Thymus (tissue), 11 donors: ENCODE measurements at regions not wholly inside any gene's neighbourhood (a gene's known extent, or its start where the extent isn't known, plus 50 kb on each side); places are given as distances from the start of the nearest gene placed in this dataset.
A peak's percentile ranks its signal among the peaks of the same experiment; 100 is the strongest.

Experiments
- DNase-seq, 9 donors: peaks; one replicate each; pipeline ENCODE4 v3.0.0-alpha.2; 2013; ENCODE audit warnings: low spot score in 9 of 9, low read depth in 6 of 9, missing footprints in 1 of 9
- H3K27ac ChIP-seq, 2 donors: one replicate each; pipeline ENCODE4 v1.5.1; 2013; ENCODE audit warnings: control low read depth in 1 of 2, low read depth in 1 of 2, low read length in 1 of 2, mild to moderate bottlenecking in 1 of 2, moderate library complexity in 1 of 2
- H3K27me3 ChIP-seq, 2 donors: one replicate each; pipeline ENCODE4 v1.5.1; 2013; ENCODE audit warnings: low read length in 1 of 2; ENCODE audit not compliant: control insufficient read depth in 2 of 2, insufficient read depth in 1 of 2
- H3K36me3 ChIP-seq, 2 donors: one replicate each; pipeline ENCODE4 v1.5.1; 2013; ENCODE audit warnings: low read length in 1 of 2, mild to moderate bottlenecking in 1 of 2, moderate library complexity in 1 of 2; ENCODE audit not compliant: control insufficient read depth in 2 of 2, insufficient read depth in 2 of 2
- H3K4me1 ChIP-seq, 2 donors: one replicate each; pipeline ENCODE4 v1.5.1; 2013; ENCODE audit warnings: low read length in 2 of 2; ENCODE audit not compliant: control insufficient read depth in 2 of 2, insufficient read depth in 2 of 2
- H3K4me3 ChIP-seq, 2 donors: one replicate each; pipeline ENCODE4 v1.5.1; 2013; ENCODE audit warnings: low read length in 2 of 2, control low read depth in 1 of 2, mild to moderate bottlenecking in 1 of 2
- H3K9me3 ChIP-seq, 2 donors: one replicate each; pipeline ENCODE4 v1.5.1; 2013; ENCODE audit warnings: low read length in 1 of 2, mild to moderate bottlenecking in 1 of 2; ENCODE audit not compliant: control insufficient read depth in 2 of 2, insufficient read depth in 1 of 2
- WGBS: extraction: QIAGEN DNeasy Blood & Tissue Kit; methylation state at CpG from one replicate; pipeline ENCODE4 v1.1.7; 2013; 5-methylcytosine and 5-hydroxymethylcytosine counted together
- donor health status: healthy.

GRCh38 chr1:72568113-72568512 lies 285.8 kb upstream of the NEGR1 start:
- WGBS, result 13% methylated on average over 1 of the region's 1 CpG
- Histone ChIP-seq H3K27ac (no peak overlapping the region), H3K4me1 (no peaks in the 10 kb centered on the region), H3K9me3 (no peaks in the 10 kb centered on the region), H3K36me3 (no peaks in the 10 kb centered on the region), H3K4me3 (no peak overlapping the region), H3K27me3 (no peaks in the 10 kb centered on the region)
- peak in 2 of 9 donors; percentile 2 to 33 for DNase-seq

- H3K4me1 ChIP-seq, result no peaks in the 10 kb centered on the region
- no peaks in the 10 kb centered on the region for H3K9me3 ChIP-seq
- H3K27me3 ChIP-seq, result no peaks in the 10 kb centered on the region
- H3K4me3 ChIP-seq, result no peak overlapping the region
- H3K36me3 ChIP-seq, result no peaks in the 10 kb centered on the region
- H3K27ac ChIP-seq, result no peak overlapping the region
- DNase-seq, result peak in 1 of 9 donors; percentile 17
These were observed 285.2 kb upstream of the NEGR1 start for GRCh38 chr1:72567521-72567920.

GRCh38 chr1:72564749-72565148 lies 282.4 kb upstream of the NEGR1 start:
- no peak for DNase-seq
- Histone ChIP-seq H3K4me1 (no peaks in the 10 kb centered on the region), H3K4me3 (no peak overlapping the region), H3K27me3 (no peaks in the 10 kb centered on the region), H3K9me3 (no peaks in the 10 kb centered on the region), H3K36me3 (no peaks in the 10 kb centered on the region), H3K27ac (no peak overlapping the region)
- WGBS, result 98% methylated on average over 5 of the region's 5 CpGs

GRCh38 chr1:72557446-72558049 lies 275.2 kb upstream of the NEGR1 start:
- peak in 1 of 9 donors; percentile 13 for DNase-seq

GRCh38 chr1:72547412-72547811 lies 265.1 kb upstream of the NEGR1 start:
- Histone ChIP-seq H3K36me3 (no peaks in the 10 kb centered on the region), H3K4me1 (no peaks in the 10 kb centered on the region), H3K4me3 (no peak overlapping the region), H3K27ac (no peak overlapping the region), H3K9me3 (no peaks in the 10 kb centered on the region), H3K27me3 (no peaks in the 10 kb centered on the region)
- 95% methylated on average over 1 of the region's 1 CpG for WGBS
- no peak for DNase-seq

More at GRCh38 chr1:72557446-72558049, 275.2 kb upstream of the NEGR1 start:
- H3K4me3 ChIP-seq, result no peak overlapping the region
- no peaks in the 10 kb centered on the region for H3K36me3 ChIP-seq
- 98% methylated on average over 1 of the region's 1 CpG for WGBS
- H3K27ac ChIP-seq, result no peak overlapping the region
- no peaks in the 10 kb centered on the region for H3K4me1 ChIP-seq
- no peaks in the 10 kb centered on the region for H3K27me3 ChIP-seq
- no peaks in the 10 kb centered on the region for H3K9me3 ChIP-seq

- Histone ChIP-seq H3K4me3 (no peak overlapping the region), H3K4me1 (no peaks in the 10 kb centered on the region), H3K27me3 (no peaks in the 10 kb centered on the region), H3K9me3 (no peaks in the 10 kb centered on the region), H3K27ac (no peak overlapping the region), H3K36me3 (no peaks in the 10 kb centered on the region)
- no peak for DNase-seq
- WGBS, result 97% methylated on average over 4 of the region's 4 CpGs
These were observed 258.3 kb upstream of the NEGR1 start for GRCh38 chr1:72540674-72541073.

GRCh38 chr1:72535470-72535869 lies 253.1 kb upstream of the NEGR1 start:
- Histone ChIP-seq H3K4me3 (no peak overlapping the region), H3K27me3 (no peaks in the 10 kb centered on the region), H3K9me3 (no peaks in the 10 kb centered on the region), H3K27ac (no peak overlapping the region), H3K4me1 (no peaks in the 10 kb centered on the region), H3K36me3 (no peaks in the 10 kb centered on the region)
- no peak for DNase-seq
- WGBS, result 96% methylated on average over 2 of the region's 2 CpGs

- H3K4me1 ChIP-seq, result no peaks in the 10 kb centered on the region
- 98% methylated on average over 1 of the region's 1 CpG for WGBS
- DNase-seq, result no peak
These were observed 248.3 kb upstream of the NEGR1 start for GRCh38 chr1:72530646-72531045.

GRCh38 chr1:72526926-72527325 lies 244.6 kb upstream of the NEGR1 start:
- no peak for DNase-seq
- Histone ChIP-seq H3K36me3 (no peaks in the 10 kb centered on the region), H3K9me3 (no peaks in the 10 kb centered on the region), H3K4me3 (no peak overlapping the region), H3K4me1 (no peaks in the 10 kb centered on the region), H3K27me3 (no peaks in the 10 kb centered on the region), H3K27ac (no peak overlapping the region)
- 97% methylated on average over 4 of the region's 4 CpGs for WGBS

More at GRCh38 chr1:72530646-72531045, 248.3 kb upstream of the NEGR1 start:
- H3K4me3 ChIP-seq, result no peak overlapping the region
- H3K27ac ChIP-seq, result no peak overlapping the region
- no peaks in the 10 kb centered on the region for H3K27me3 ChIP-seq
- no peaks in the 10 kb centered on the region for H3K9me3 ChIP-seq
- H3K36me3 ChIP-seq, result no peaks in the 10 kb centered on the region

- Histone ChIP-seq H3K9me3 (no peaks in the 10 kb centered on the region), H3K36me3 (no peaks in the 10 kb centered on the region), H3K27me3 (no peaks in the 10 kb centered on the region), H3K4me1 (no peaks in the 10 kb centered on the region), H3K27ac (no peak overlapping the region), H3K4me3 (no peak overlapping the region)
- no peak for DNase-seq
These were observed 241.7 kb upstream of the NEGR1 start for GRCh38 chr1:72524021-72524420.
